ENCODE measurements at regions not wholly inside any gene's neighbourhood (a gene's known extent, or its start where the extent isn't known, plus 50 kb on each side); places are given as distances from the start of the nearest gene placed in this dataset.

GRCh38 chr6:120606743-120607142 is 727.5 kb downstream of the TBC1D32 start:
- BruUV-seq (replicated peaks): no TSS peak
- Histone ChIP-seq H2BK20ac (ENCODE audit: low read depth, low read length) (no peak overlapping the region), H2AK5ac (ENCODE audit: low read depth, low read length) (no peak overlapping the region), H4K5ac (ENCODE audit: low read depth, low read length) (no peak overlapping the region), H3K9me1 (ENCODE audit: insufficient read depth, low read length) (no peaks in the 10 kb centered on the region), H3K4me2 (ENCODE audit: low read depth, low read length) (no peak overlapping the region), H2AFZ (replicated peaks; ENCODE audit: low read length, poor library complexity) (no peak overlapping the region), H3K18ac (ENCODE audit: low read depth, low read length) (no peak overlapping the region), H4K20me1 (ENCODE audit: insufficient read depth, low read length) (no peaks in the 10 kb centered on the region), H3K27me3 (ENCODE audit: control insufficient read depth, insufficient read depth, low read length) (no peaks in the 10 kb centered on the region), H2BK120ac (ENCODE audit: low read depth, low read length) (no peak overlapping the region), H4K91ac (ENCODE audit: insufficient read depth, low read depth, low read length) (no peak overlapping the region), H3K79me1 (ENCODE audit: low read depth in 1 of 2, low read length in 2 of 2) (no peaks in the 10 kb centered on the region), H3K56ac (ENCODE audit: extremely low read depth, insufficient read depth, low read length) (no peak overlapping the region), H3K4ac (ENCODE audit: low read depth, low read length) (no peak overlapping the region), H3K4me1 (ENCODE audit: control insufficient read depth, insufficient read depth, low read length) (no peaks in the 10 kb centered on the region), H3K36me3 (ENCODE audit: control insufficient read depth, insufficient read depth, low read length) (no peaks in the 10 kb centered on the region), H3K23ac (ENCODE audit: low read depth, low read length) (no peak overlapping the region), H2BK5ac (ENCODE audit: low read depth, low read length, poor library complexity, severe bottlenecking) (no peak overlapping the region), H3K27ac (ENCODE audit: insufficient read depth, low read length) (no peak overlapping the region), H3K9ac (ENCODE audit: low read depth, low read length) (no peak overlapping the region), H3K9me3 (ENCODE audit: control insufficient read depth, insufficient read depth, low read length) (peaks cover 4% of the 10 kb centered on the region; the same call in 1 of the 2 replicates), H2AK9ac (replicated peaks; ENCODE audit: low read depth, low read length, poor library complexity) (no peak overlapping the region), H4K8ac (ENCODE audit: low read depth in 2 of 2, low read length in 2 of 2) (no peak overlapping the region), H2BK15ac (ENCODE audit: low read depth, low read length) (no peak overlapping the region), H3K4me3 (ENCODE audit: insufficient read depth, low read depth, low read length) (no peak overlapping the region), H3K14ac (replicated peaks; ENCODE audit: low read depth, low read length) (no peak overlapping the region)
- in situ Hi-C loops (cut with MboI; ENCODE audit: low sequenced_read_pairs) (no loop called here), intact Hi-C loops (cut with micrococcal nuclease) (no loop called here), dilution Hi-C loops (cut with HindIII; ENCODE audit: low sequenced_read_pairs, unreplicated experiment) (no loop called here)
- DNase-seq (no peak), ATAC-seq (ENCODE audit: low read depth) (no peak)
- POLR2A ChIA-PET (ENCODE audit: unreplicated experiment): no interaction called here
- CTCF ChIA-PET: no interaction called here
- 50% methylated on average over 1 of the region's 4 CpGs; no CpG with 5 or more reads in 1 of the 2 experiments for WGBS, 2 experiments (ENCODE audit: extremely low coverage in 2 of 2, insufficient read length in 1 of 2)
- TF ChIP-seq POLR2A (IDR thresholded peaks at IDR 0.05; ENCODE audit: low read depth, low read length): no peak
- TF ChIP-seq ELK1 (IDR thresholded peaks at IDR 0.05; ENCODE audit: borderline replicate concordance, low read depth, low read length): no peak
- no peak for TF ChIP-seq USF2 (IDR thresholded peaks at IDR 0.05; ENCODE audit: low read depth, low read length)
- no peak for TF ChIP-seq RAD21 (IDR thresholded peaks at IDR 0.05; ENCODE audit: low read length)
- TF ChIP-seq CTCF (conservative IDR thresholded peaks at IDR 0.05; ENCODE audit: low read depth, low read length): no peak
- no peak for TF ChIP-seq RFX5 (IDR thresholded peaks at IDR 0.05; ENCODE audit: low read depth, low read length)
- TF ChIP-seq BHLHE40 (IDR thresholded peaks at IDR 0.05; ENCODE audit: low read depth, low read length): no peak
- TF ChIP-seq CHD1 (IDR thresholded peaks at IDR 0.05; ENCODE audit: low read depth, low read length): no peak
- TF ChIP-seq FOS (IDR thresholded peaks at IDR 0.05; ENCODE audit: low read depth, low read length): no peak
- no peak for TF ChIP-seq MXI1 (IDR thresholded peaks at IDR 0.05; ENCODE audit: borderline replicate concordance, low read depth, low read length)
- TF ChIP-seq NFE2L2 (IDR thresholded peaks at IDR 0.05; ENCODE audit: low read depth, low read length): no peak
- no peak for TF ChIP-seq MAFK (IDR thresholded peaks at IDR 0.05; ENCODE audit: low read depth, low read length)
- TF ChIP-seq CEBPB (IDR thresholded peaks at IDR 0.05; ENCODE audit: low read depth, low read length): no peak
- no peak for TF ChIP-seq MAZ (IDR thresholded peaks at IDR 0.05; ENCODE audit: borderline replicate concordance, low read depth, low read length)
- TF ChIP-seq SMC3 (IDR thresholded peaks at IDR 0.05; ENCODE audit: low read depth, low read length): no peak
- no peak for TF ChIP-seq RCOR1 (IDR thresholded peaks at IDR 0.05; ENCODE audit: insufficient replicate concordance, low read length)

Data from IMR-90 (cell line).